ENCODE measurements at regions not wholly inside any gene's neighbourhood (a gene's known extent, or its start where the extent isn't known, plus 50 kb on each side); places are given as distances from the start of the nearest gene placed in this dataset.
"Not testable (repeated sequence)": the region's sequence is repeated elsewhere in the genome, so short reads cannot be mapped to it uniquely, and the experiment has no call there.

DNA sequence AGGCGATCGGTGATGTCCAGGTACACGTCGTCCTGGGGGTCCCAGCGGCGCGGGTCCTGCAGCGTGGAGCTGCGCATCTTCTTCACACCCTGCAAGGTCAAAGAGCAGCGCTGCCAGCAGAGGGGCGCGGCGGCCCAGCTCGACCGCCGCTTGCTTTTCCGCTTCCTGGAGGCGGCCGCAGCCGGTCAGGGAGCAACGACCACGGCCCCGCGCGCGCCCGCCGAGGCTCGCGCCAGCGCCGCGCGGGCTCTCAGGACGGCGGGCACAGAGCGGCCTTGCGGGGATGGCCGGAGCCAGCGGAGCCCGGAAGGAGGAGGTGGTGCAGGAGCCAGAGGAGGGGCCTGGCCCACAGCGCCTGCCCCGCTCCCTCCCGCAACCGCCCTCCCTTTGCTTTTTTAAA is 76.4 kb upstream of the CDC14C start:
- 11 to 16% methylated on average over 21 to 38 of the region's 45 CpGs for WGBS, 2 experiments (ENCODE audit: low coverage in 1 of 2, low lambda C conversion rate in 2 of 2, missing lambda C conversion rate in 2 of 2)
- H3K4me1 ChIP-seq (ENCODE audit: insufficient read depth), result no peaks in the 10 kb centered on the region
- no peaks in the 10 kb centered on the region for H4K20me1 ChIP-seq (ENCODE audit: insufficient read depth)
- H3K9ac ChIP-seq, result no peak overlapping the region
- H3K9me3 ChIP-seq (ENCODE audit: low read depth), result no peaks in the 10 kb centered on the region
- H2AFZ ChIP-seq, result no peak overlapping the region
- no peaks in the 10 kb centered on the region for H3K27me3 ChIP-seq (replicated peaks; ENCODE audit: insufficient read depth)
- no peak overlapping the region for H3K4me3 ChIP-seq
- no peak overlapping the region for H3K4me2 ChIP-seq (ENCODE audit: unreplicated experiment)
- H3K27ac ChIP-seq, result no peak overlapping the region
- no peaks in the 10 kb centered on the region for H3K9me2 ChIP-seq (ENCODE audit: insufficient read depth)
- no peaks in the 10 kb centered on the region for H3F3A ChIP-seq (ENCODE audit: insufficient read depth)
- no peaks in the 10 kb centered on the region for H3K79me2 ChIP-seq (ENCODE audit: insufficient read depth)
- TF ChIP-seq EZH2 (IDR thresholded peaks at IDR 0.05; ENCODE audit: insufficient read depth, poor library complexity, severe bottlenecking) (no peak), EZH2phosphoT487 (IDR thresholded peaks at IDR 0.05; ENCODE audit: insufficient read depth, low read depth) (no peak)
- in situ Hi-C loops (cut with MboI), result no loop called here
- DNase-seq, result no peak
- no peaks in the 10 kb centered on the region for H3K36me3 ChIP-seq (ENCODE audit: low read depth)

GRCh38 chr7:48860447-48860846 is 63.9 kb upstream of the CDC14C start:
- H3F3A ChIP-seq (ENCODE audit: insufficient read depth); H3K27ac ChIP-seq; H3K27me3 ChIP-seq (replicated peaks; ENCODE audit: insufficient read depth); H3K36me3 ChIP-seq (ENCODE audit: low read depth); H3K9me3 ChIP-seq (ENCODE audit: low read depth); H3K4me2 ChIP-seq (ENCODE audit: unreplicated experiment); H3K4me3 ChIP-seq; DNase-seq; H3K9me2 ChIP-seq (ENCODE audit: insufficient read depth); H4K20me1 ChIP-seq (ENCODE audit: insufficient read depth); in situ Hi-C loops (cut with MboI); H2AFZ ChIP-seq; H3K4me1 ChIP-seq (ENCODE audit: insufficient read depth); H3K79me2 ChIP-seq (ENCODE audit: insufficient read depth); H3K9ac ChIP-seq: not testable (repeated sequence)

DNA sequence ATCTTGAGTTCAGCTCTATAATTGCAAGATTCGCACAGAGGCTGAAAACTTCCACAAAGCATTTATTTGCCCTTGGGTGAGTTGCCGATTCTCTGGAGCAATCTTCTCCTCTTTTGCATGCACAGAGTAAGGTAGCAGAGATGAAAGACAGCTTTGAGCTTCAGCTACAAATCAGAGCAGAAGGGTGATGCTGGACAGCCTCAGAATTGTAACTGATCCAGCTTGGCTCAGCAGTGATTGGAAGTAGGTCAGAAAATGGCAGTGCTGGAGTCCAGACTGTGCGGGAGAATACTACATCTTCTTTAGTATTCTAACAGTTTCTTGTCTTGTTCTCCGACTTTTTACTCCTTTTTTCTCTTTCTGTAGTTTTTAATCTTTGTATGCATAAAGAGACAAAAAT is 55.4 kb upstream of the CDC14C start:
- Histone ChIP-seq H3K27ac (no peak overlapping the region), H3K4me2 (ENCODE audit: unreplicated experiment) (no peak overlapping the region), H3K4me3 (no peak overlapping the region), H3K27me3 (replicated peaks; ENCODE audit: insufficient read depth) (no peaks in the 10 kb centered on the region), H3K9ac (no peak overlapping the region), H3K36me3 (ENCODE audit: low read depth) (no peaks in the 10 kb centered on the region), H3K9me3 (ENCODE audit: low read depth) (no peaks in the 10 kb centered on the region), H2AFZ (no peak overlapping the region), H3K9me2 (ENCODE audit: insufficient read depth) (no peaks in the 10 kb centered on the region), H3K79me2 (ENCODE audit: insufficient read depth) (no peaks in the 10 kb centered on the region), H3K4me1 (ENCODE audit: insufficient read depth) (no peaks in the 10 kb centered on the region), H4K20me1 (ENCODE audit: insufficient read depth) (no peaks in the 10 kb centered on the region), H3F3A (ENCODE audit: insufficient read depth) (no peaks in the 10 kb centered on the region)
- in situ Hi-C loops (cut with MboI), result no loop called here
- TF ChIP-seq EZH2phosphoT487 (IDR thresholded peaks at IDR 0.05; ENCODE audit: insufficient read depth, low read depth) (no peak), EZH2 (IDR thresholded peaks at IDR 0.05; ENCODE audit: insufficient read depth, poor library complexity, severe bottlenecking) (no peak)
- no peak for DNase-seq
- 24 to 28% methylated on average over 4 of the region's 4 CpGs for WGBS, 2 experiments (ENCODE audit: low coverage in 1 of 2, low lambda C conversion rate in 2 of 2, missing lambda C conversion rate in 2 of 2)

DNA sequence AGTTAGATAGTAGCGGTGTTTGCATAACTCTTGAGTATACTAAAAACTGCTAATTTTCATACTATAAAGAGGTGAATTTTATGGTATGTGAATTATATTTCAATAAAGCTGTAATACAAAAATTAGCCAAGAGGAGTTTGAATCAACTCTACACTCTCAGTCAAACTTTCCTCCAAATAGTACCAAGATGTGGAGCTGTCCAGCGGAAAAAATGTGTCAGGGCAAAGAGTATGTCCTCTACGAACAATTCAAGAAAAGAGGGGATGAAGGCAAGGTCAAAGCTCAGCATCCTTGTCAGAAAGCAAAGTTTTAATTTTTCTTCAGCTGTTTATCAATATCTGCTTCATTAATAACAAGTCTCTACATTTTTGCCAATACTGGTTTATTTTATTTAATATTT is 51.8 kb upstream of the CDC14C start:
- DNase-seq, result peak; percentile 7
- H3K36me3 ChIP-seq (ENCODE audit: low read depth), result no peaks in the 10 kb centered on the region
- H3K27ac ChIP-seq, result no peak overlapping the region
- H3K4me2 ChIP-seq (ENCODE audit: unreplicated experiment), result no peak overlapping the region
- no peaks in the 10 kb centered on the region for H3F3A ChIP-seq (ENCODE audit: insufficient read depth)
- no peaks in the 10 kb centered on the region for H3K4me1 ChIP-seq (ENCODE audit: insufficient read depth)
- TF ChIP-seq EZH2 (IDR thresholded peaks at IDR 0.05; ENCODE audit: insufficient read depth, poor library complexity, severe bottlenecking) (no peak), EZH2phosphoT487 (IDR thresholded peaks at IDR 0.05; ENCODE audit: insufficient read depth, low read depth) (no peak)
- no peak overlapping the region for H2AFZ ChIP-seq
- H3K9me2 ChIP-seq (ENCODE audit: insufficient read depth), result no peaks in the 10 kb centered on the region
- no peaks in the 10 kb centered on the region for H3K9me3 ChIP-seq (ENCODE audit: low read depth)
- no peak overlapping the region for H3K9ac ChIP-seq
- WGBS, 2 experiments (ENCODE audit: low coverage in 1 of 2, low lambda C conversion rate in 2 of 2, missing lambda C conversion rate in 2 of 2), result 21 to 35% methylated on average over 3 of the region's 3 CpGs
- in situ Hi-C loops (cut with MboI), result no loop called here
- H3K27me3 ChIP-seq (replicated peaks; ENCODE audit: insufficient read depth), result no peaks in the 10 kb centered on the region
- no peaks in the 10 kb centered on the region for H3K79me2 ChIP-seq (ENCODE audit: insufficient read depth)
- H3K4me3 ChIP-seq, result no peak overlapping the region
- H4K20me1 ChIP-seq (ENCODE audit: insufficient read depth), result no peaks in the 10 kb centered on the region

Data from GM23248 (cell line).